GM23248 (cell line): ENCODE measurements at regions not wholly inside any gene's neighbourhood (a gene's known extent, or its start where the extent isn't known, plus 50 kb on each side); places are given as distances from the start of the nearest gene placed in this dataset.
"Not testable (repeated sequence)": the region's sequence is repeated elsewhere in the genome, so short reads cannot be mapped to it uniquely, and the experiment has no call there.

Experiments
- DNase-seq: peaks from one replicate; pipeline ENCODE4 v3.0.0-alpha.2; 2015
- H2AFZ ChIP-seq: fragments of 200-600 bp; sonication (generic); 2 replicates; pipeline ENCODE4 v1.6.1; 2016; ENCODE audit warnings: antibody characterized with exemption
- H3F3A ChIP-seq: fragments of 200-600 bp; sonication (generic); 2 replicates; pipeline ENCODE4 v1.6.1; 2016; ENCODE audit warnings: mild to moderate bottlenecking, antibody characterized with exemption, mixed run types; ENCODE audit not compliant: insufficient read depth
- H3K27ac ChIP-seq: fragments of 200-600 bp; sonication (generic); 2 replicates; pipeline ENCODE4 v1.5.1; 2016; ENCODE audit warnings: mild to moderate bottlenecking
- H3K27me3 ChIP-seq: fragments of 200-600 bp; sonication (generic); replicated peaks from 2 replicates; pipeline ENCODE4 v1.6.1; 2016; ENCODE audit warnings: mild to moderate bottlenecking; ENCODE audit not compliant: insufficient read depth
- H3K36me3 ChIP-seq: fragments of 200-600 bp; sonication (generic); 2 replicates; pipeline ENCODE4 v1.6.1; 2016; ENCODE audit warnings: low read depth, mild to moderate bottlenecking
- H3K4me1 ChIP-seq: fragments of 200-600 bp; sonication (generic); 2 replicates; pipeline ENCODE4 v1.6.1; 2016; ENCODE audit warnings: mild to moderate bottlenecking; ENCODE audit not compliant: insufficient read depth
- H3K4me2 ChIP-seq: fragments of 200-600 bp; sonication (generic); one replicate; pipeline ENCODE4 v1.6.1; 2016; ENCODE audit warnings: mild to moderate bottlenecking; ENCODE audit not compliant: unreplicated experiment
- H3K4me3 ChIP-seq: fragments of 200-600 bp; sonication (generic); 2 replicates; pipeline ENCODE4 v1.5.1; 2016; ENCODE audit warnings: mild to moderate bottlenecking
- H3K79me2 ChIP-seq: fragments of 200-600 bp; sonication (generic); 2 replicates; pipeline ENCODE4 v1.6.1; 2016; ENCODE audit warnings: mild to moderate bottlenecking; ENCODE audit not compliant: insufficient read depth
- H3K9ac ChIP-seq: fragments of 200-600 bp; sonication (generic); 2 replicates; pipeline ENCODE4 v1.6.1; 2016; ENCODE audit warnings: mild to moderate bottlenecking
- H3K9me2 ChIP-seq: fragments of 200-600 bp; sonication (generic); 2 replicates; pipeline ENCODE4 v1.6.1; 2016; ENCODE audit warnings: mixed run types, mild to moderate bottlenecking, moderate library complexity; ENCODE audit not compliant: insufficient read depth
- H3K9me3 ChIP-seq: fragments of 200-600 bp; sonication (generic); one replicate; pipeline ENCODE4 v1.6.1; 2017; ENCODE audit warnings: low read depth
- H4K20me1 ChIP-seq: fragments of 200-600 bp; sonication (generic); 2 replicates; pipeline ENCODE4 v1.6.0; 2016; ENCODE audit not compliant: insufficient read depth
- EZH2 ChIP-seq: fragments of 200-600 bp; sonication (generic); IDR thresholded peaks from 2 replicates; pipeline ENCODE4 v1.6.1; 2018; ENCODE audit warnings: antibody characterized with exemption, mild to moderate bottlenecking; ENCODE audit not compliant: insufficient read depth, poor library complexity, severe bottlenecking
- EZH2phosphoT487 ChIP-seq: fragments of 200-600 bp; sonication (generic); IDR thresholded peaks from 2 replicates; pipeline ENCODE4 v1.6.1; 2018; ENCODE audit warnings: antibody characterized with exemption, moderate library complexity, mild to moderate bottlenecking, low read depth; ENCODE audit not compliant: insufficient read depth
- WGBS, 2 experiments: methylation state at CpG; one replicate each; pipeline ENCODE4 v1.1.6; 2015 to 2017; ENCODE audit warnings: low lambda C conversion rate in 2 of 2, low coverage in 1 of 2; ENCODE audit errors: missing lambda C conversion rate in 2 of 2; 5-methylcytosine and 5-hydroxymethylcytosine counted together
- in situ Hi-C: fragments of 300-500 bp; cut with MboI; formaldehyde crosslinking; loops from 2 replicates; pipeline ENCODE4 v1.15.0; 2020

DNA sequence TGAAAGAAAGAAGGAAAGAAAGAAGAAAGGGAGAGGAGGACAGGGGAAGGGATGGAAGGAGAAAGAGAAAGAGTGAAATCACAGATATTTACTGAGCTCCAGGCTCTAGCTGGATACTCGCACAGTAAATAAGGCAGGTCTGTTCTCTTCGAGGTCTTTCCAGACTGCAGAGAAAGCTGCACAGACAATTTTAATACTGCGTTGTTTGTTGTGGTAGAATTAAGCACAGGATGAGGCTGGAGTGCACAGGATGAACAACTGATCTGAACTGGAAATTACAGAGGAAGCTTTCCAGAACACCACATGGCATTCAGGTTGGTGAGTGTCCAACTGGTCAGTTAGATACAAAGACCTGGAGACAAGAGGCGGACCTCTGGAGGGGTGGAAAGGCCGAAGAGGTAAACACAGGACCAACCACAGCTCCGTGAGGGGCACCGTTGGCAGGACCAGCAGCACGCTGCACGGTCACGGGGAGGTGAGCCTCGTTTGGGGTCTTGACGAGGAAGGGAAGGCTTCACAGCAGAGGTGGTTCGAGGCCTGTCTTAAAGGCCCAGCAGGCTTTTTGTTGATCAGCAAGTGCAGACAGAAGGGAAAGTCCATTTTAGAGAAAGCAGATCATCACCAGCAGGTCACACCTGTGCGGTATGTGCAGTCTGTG lies 121.7 kb downstream of the ATP6V0E2 start:
- H3F3A ChIP-seq, H4K20me1 ChIP-seq, in situ Hi-C loops, H3K36me3 ChIP-seq, H3K9me3 ChIP-seq, H3K27ac ChIP-seq, DNase-seq, H3K4me1 ChIP-seq, H3K9ac ChIP-seq, H3K27me3 ChIP-seq, H3K4me3 ChIP-seq, H3K4me2 ChIP-seq, H2AFZ ChIP-seq, H3K79me2 ChIP-seq, H3K9me2 ChIP-seq: not testable (repeated sequence)
- WGBS, 2 experiments = 22 to 26% methylated on average over 13 of the region's 14 CpGs

GRCh38 chr7:150000780-150001599 lies 127.2 kb downstream of the ATP6V0E2 start:
- H3K4me2 ChIP-seq, H3K4me3 ChIP-seq, H3K9ac ChIP-seq, H2AFZ ChIP-seq, H3K9me3 ChIP-seq, H4K20me1 ChIP-seq, H3K27ac ChIP-seq, H3K36me3 ChIP-seq, H3K79me2 ChIP-seq, in situ Hi-C loops, H3K4me1 ChIP-seq, H3F3A ChIP-seq, DNase-seq, H3K9me2 ChIP-seq, H3K27me3 ChIP-seq: not testable (repeated sequence)
- WGBS, 2 experiments = 13 to 22% methylated on average over 22 of the region's 22 CpGs

DNA sequence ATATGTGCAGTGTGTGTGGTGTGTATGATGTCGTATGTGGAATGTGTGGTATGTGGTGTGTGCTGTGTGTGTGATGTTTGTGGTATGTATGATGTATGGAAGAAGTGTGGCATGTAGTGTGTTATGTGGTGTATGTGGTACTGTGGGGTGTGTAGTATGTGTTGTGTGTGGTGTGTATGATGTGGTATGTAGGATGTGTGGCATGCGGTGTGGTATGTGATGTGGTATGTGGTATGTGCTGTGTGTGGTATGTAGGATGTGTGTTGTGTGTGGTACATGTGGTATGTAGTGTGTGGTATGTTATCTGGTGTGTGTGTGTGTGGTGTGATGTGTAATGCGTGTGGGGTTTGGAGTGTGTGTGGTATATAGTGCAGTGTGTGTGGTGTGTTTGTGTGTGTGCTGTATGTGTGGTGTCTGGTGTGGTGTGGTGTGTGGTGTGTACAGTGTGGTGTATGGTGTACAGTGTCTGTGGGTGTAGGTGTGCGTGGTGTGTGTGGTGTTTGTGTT lies 129.6 kb downstream of the ATP6V0E2 start:
- no peak overlapping the region for H3K4me3 ChIP-seq
- H3K79me2 ChIP-seq = no peaks in the 10 kb centered on the region
- no peaks in the 10 kb centered on the region for H3K36me3 ChIP-seq
- H3K27ac ChIP-seq = no peak overlapping the region
- no peaks in the 10 kb centered on the region for H3K27me3 ChIP-seq
- H3K4me2 ChIP-seq = no peak overlapping the region
- no peak for DNase-seq
- no peaks in the 10 kb centered on the region for H3K9me3 ChIP-seq
- no peak overlapping the region for H3K9ac ChIP-seq
- H3F3A ChIP-seq = no peaks in the 10 kb centered on the region
- no peaks in the 10 kb centered on the region for H3K9me2 ChIP-seq
- no peaks in the 10 kb centered on the region for H3K4me1 ChIP-seq
- H4K20me1 ChIP-seq = no peaks in the 10 kb centered on the region
- WGBS, 2 experiments = 41 to 44% methylated on average over 4 of the region's 4 CpGs
- in situ Hi-C loops = no loop called here
- TF ChIP-seq EZH2phosphoT487 (no peak), EZH2 (no peak)
- no peak overlapping the region for H2AFZ ChIP-seq

GRCh38 chr7:150003973-150004372 lies 130.2 kb downstream of the ATP6V0E2 start:
- H3K4me3 ChIP-seq, H3K9ac ChIP-seq, H2AFZ ChIP-seq, H3K4me2 ChIP-seq, H3K27me3 ChIP-seq, H3K36me3 ChIP-seq, H3K27ac ChIP-seq, DNase-seq, H3K4me1 ChIP-seq, H3K9me2 ChIP-seq, H3K79me2 ChIP-seq, in situ Hi-C loops, H3F3A ChIP-seq, H4K20me1 ChIP-seq, H3K9me3 ChIP-seq: not testable (repeated sequence)
- WGBS, 2 experiments = 19 to 20% methylated on average over 2 of the region's 2 CpGs

GRCh38 chr7:150004843-150005242 lies 131.1 kb downstream of the ATP6V0E2 start:
- H3K4me3 ChIP-seq, H3K27ac ChIP-seq, H3K9ac ChIP-seq, H3K4me2 ChIP-seq, in situ Hi-C loops, H3K79me2 ChIP-seq, H2AFZ ChIP-seq, H3F3A ChIP-seq, H3K27me3 ChIP-seq, H3K9me2 ChIP-seq, H4K20me1 ChIP-seq, H3K9me3 ChIP-seq, H3K4me1 ChIP-seq, DNase-seq, H3K36me3 ChIP-seq: not testable (repeated sequence)
- WGBS, 2 experiments = 60 to 77% methylated on average over 4 of the region's 4 CpGs

GRCh38 chr7:150009620-150010303 lies 136.0 kb downstream of the ATP6V0E2 start:
- H3K9me2 ChIP-seq, H3K27me3 ChIP-seq, H3K9ac ChIP-seq, H3K4me1 ChIP-seq, in situ Hi-C loops, H3K9me3 ChIP-seq, DNase-seq, H3K79me2 ChIP-seq, H3K4me3 ChIP-seq, H4K20me1 ChIP-seq, H3K36me3 ChIP-seq, H3K27ac ChIP-seq, H3F3A ChIP-seq, H3K4me2 ChIP-seq, H2AFZ ChIP-seq: not testable (repeated sequence)
- WGBS, 2 experiments = 15 to 19% methylated on average over 7 to 8 of the region's 9 CpGs
